ENCODE measurements at regions not wholly inside any gene's neighbourhood (a gene's known extent, or its start where the extent isn't known, plus 50 kb on each side); places are given as distances from the start of the nearest gene placed in this dataset.
A peak's percentile ranks its signal among the peaks of the same experiment; 100 is the strongest.
"Not testable (repeated sequence)": the region's sequence is repeated elsewhere in the genome, so short reads cannot be mapped to it uniquely, and the experiment has no call there.

DNA sequence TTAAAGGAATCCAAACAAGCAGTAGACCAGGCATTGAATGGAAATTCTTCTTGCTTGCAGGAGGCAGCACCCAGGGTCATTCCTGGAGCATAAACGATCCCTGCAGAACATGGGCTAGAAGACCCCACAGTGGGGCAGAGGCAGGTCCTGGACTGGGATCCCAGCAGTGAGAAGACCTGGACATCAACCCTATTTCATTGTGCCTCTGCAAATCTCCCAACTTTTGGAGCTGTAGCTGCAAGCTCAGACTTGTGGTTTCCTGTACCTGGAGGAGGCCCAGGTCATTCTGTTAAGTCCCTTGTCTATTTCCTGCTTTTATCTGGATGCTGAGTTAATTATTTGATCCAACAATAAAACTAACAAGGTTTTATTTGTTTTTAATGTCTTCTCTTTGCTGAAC, 61.7 kb downstream of the CALM1 start:
- no peaks in the 10 kb centered on the region for H3K36me3 Mint-ChIP-seq (ENCODE audit: low read depth)
- H3K4me1 Mint-ChIP-seq = peaks cover 22% of the 10 kb centered on the region
- no peak overlapping the region for H3K4me3 Mint-ChIP-seq
- no peaks in the 10 kb centered on the region for H3K9me3 Mint-ChIP-seq
- H3K27me3 Mint-ChIP-seq (ENCODE audit: low read depth) = no peaks in the 10 kb centered on the region
- no peak for DNase-seq (ENCODE audit: low read depth, low spot score)
- H3K27ac Mint-ChIP-seq (ENCODE audit: unreplicated experiment) = no peak overlapping the region
- TF ChIP-seq, protein P1, sequence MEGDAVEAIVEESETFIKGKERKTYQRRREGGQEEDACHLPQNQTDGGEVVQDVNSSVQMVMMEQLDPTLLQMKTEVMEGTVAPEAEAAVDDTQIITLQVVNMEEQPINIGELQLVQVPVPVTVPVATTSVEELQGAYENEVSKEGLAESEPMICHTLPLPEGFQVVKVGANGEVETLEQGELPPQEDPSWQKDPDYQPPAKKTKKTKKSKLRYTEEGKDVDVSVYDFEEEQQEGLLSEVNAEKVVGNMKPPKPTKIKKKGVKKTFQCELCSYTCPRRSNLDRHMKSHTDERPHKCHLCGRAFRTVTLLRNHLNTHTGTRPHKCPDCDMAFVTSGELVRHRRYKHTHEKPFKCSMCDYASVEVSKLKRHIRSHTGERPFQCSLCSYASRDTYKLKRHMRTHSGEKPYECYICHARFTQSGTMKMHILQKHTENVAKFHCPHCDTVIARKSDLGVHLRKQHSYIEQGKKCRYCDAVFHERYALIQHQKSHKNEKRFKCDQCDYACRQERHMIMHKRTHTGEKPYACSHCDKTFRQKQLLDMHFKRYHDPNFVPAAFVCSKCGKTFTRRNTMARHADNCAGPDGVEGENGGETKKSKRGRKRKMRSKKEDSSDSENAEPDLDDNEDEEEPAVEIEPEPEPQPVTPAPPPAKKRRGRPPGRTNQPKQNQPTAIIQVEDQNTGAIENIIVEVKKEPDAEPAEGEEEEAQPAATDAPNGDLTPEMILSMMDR (conservative IDR thresholded peaks at IDR 0.05) = no peak

DNA sequence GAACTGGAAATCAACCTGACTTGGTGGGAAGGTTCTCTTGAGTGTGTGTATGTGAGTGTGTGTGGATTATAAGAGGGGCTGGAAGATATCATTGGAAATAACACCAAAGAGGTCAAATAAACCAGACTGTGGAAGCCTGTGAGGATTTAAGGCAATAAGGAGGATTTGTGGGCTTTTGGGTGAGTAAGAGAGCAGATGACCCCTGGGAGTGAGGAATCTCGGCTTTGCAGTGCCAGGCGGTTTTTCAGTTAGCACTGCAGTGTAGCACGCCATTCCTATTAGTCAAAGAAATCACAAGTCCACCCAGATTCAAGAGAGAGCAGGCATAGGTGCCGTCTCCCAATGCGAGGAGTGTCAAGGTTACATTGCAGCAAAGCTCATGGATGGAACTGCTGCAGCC, 63.3 kb downstream of the CALM1 start:
- no peak overlapping the region for H3K27ac Mint-ChIP-seq (ENCODE audit: unreplicated experiment)
- TF ChIP-seq, protein P1 (conservative IDR thresholded peaks at IDR 0.05) = no peak
- peaks cover 3% of the 10 kb centered on the region for H3K27me3 Mint-ChIP-seq (ENCODE audit: low read depth)
- H3K4me3 Mint-ChIP-seq = no peak overlapping the region
- H3K4me1 Mint-ChIP-seq = peaks cover 12% of the 10 kb centered on the region
- no peaks in the 10 kb centered on the region for H3K36me3 Mint-ChIP-seq (ENCODE audit: low read depth)
- H3K9me3 Mint-ChIP-seq = no peaks in the 10 kb centered on the region
- no peak for DNase-seq (ENCODE audit: low read depth, low spot score)

- peaks cover 7% of the 10 kb centered on the region for H3K4me1 Mint-ChIP-seq
- H3K4me3 Mint-ChIP-seq = no peak overlapping the region
- H3K36me3 Mint-ChIP-seq (ENCODE audit: low read depth) = no peaks in the 10 kb centered on the region
- no peaks in the 10 kb centered on the region for H3K9me3 Mint-ChIP-seq
- peaks cover 3% of the 10 kb centered on the region for H3K27me3 Mint-ChIP-seq (ENCODE audit: low read depth)
- no peak for DNase-seq (ENCODE audit: low read depth, low spot score)
- no peak overlapping the region for H3K27ac Mint-ChIP-seq (ENCODE audit: unreplicated experiment)
- TF ChIP-seq, protein P1 (conservative IDR thresholded peaks at IDR 0.05) = no peak
Measured at GRCh38 chr14:90461425-90461824, 64.6 kb downstream of the CALM1 start.

- Mint-ChIP-seq H3K4me1 (no peaks in the 10 kb centered on the region), H3K9me3 (peaks cover 7% of the 10 kb centered on the region), H3K36me3 (ENCODE audit: low read depth) (peaks cover 2% of the 10 kb centered on the region), H3K27me3 (ENCODE audit: low read depth) (peaks cover 14% of the 10 kb centered on the region), H3K27ac (ENCODE audit: unreplicated experiment) (peak overlapping the region; percentile 37), H3K4me3 (no peak overlapping the region)
- DNase-seq (ENCODE audit: low read depth, low spot score) = no peak
- TF ChIP-seq, protein P1 (conservative IDR thresholded peaks at IDR 0.05) = no peak
Measured at GRCh38 chr14:90464481-90464880, 67.7 kb downstream of the CALM1 start.

DNA sequence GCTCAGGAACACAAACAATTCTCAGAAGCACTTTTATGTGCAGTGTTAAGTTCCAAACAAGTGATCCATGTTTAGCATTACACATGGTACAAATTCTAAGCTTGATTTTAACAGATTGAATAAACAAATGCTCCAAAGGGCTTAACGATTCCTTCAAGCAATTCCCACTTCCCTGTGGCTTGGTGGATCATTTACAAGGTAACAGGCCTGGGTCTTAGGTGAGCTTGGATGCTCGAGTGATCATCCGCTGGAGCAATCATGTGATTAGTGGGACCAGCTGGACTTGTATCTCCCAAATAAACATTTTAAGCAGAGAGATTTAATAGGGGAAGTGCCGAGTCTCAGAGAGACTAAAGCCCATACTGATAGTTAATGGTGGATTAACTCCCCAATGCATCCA, 70.7 kb downstream of the CALM1 start:
- H3K4me3 Mint-ChIP-seq = no peak overlapping the region
- TF ChIP-seq, protein P1 (conservative IDR thresholded peaks at IDR 0.05) = no peak
- H3K27ac Mint-ChIP-seq (ENCODE audit: unreplicated experiment) = no peak overlapping the region
- peaks cover 11% of the 10 kb centered on the region for H3K36me3 Mint-ChIP-seq (ENCODE audit: low read depth)
- no peak for DNase-seq (ENCODE audit: low read depth, low spot score)
- peaks cover 27% of the 10 kb centered on the region for H3K27me3 Mint-ChIP-seq (ENCODE audit: low read depth)
- no peaks in the 10 kb centered on the region for H3K4me1 Mint-ChIP-seq
- H3K9me3 Mint-ChIP-seq = peaks cover 17% of the 10 kb centered on the region

DNA sequence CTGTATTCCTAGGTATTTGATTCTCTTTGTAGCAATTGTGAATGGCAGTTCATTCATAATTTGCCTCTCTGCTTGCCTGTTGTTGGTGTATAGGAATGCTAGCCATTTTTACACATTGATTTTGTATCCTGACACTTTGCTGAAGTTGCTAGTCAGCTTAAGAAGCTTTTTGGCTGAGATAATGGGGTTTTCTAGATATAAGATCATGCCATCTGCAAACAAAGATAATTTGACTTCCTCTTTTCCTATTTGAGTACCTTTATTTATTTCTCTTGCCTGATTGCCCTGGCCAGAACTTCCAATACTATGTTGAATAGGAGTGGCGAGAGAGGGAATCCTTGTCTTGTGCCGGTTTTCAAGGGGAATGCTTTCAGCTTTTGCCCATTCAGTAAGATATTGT, 72.6 kb downstream of the CALM1 start:
- peaks cover 23% of the 10 kb centered on the region for H3K9me3 Mint-ChIP-seq
- H3K36me3 Mint-ChIP-seq (ENCODE audit: low read depth) = peaks cover 17% of the 10 kb centered on the region
- DNase-seq (ENCODE audit: low read depth, low spot score); H3K4me1 Mint-ChIP-seq; H3K4me3 Mint-ChIP-seq; H3K27ac Mint-ChIP-seq (ENCODE audit: unreplicated experiment): not testable (repeated sequence)
- H3K27me3 Mint-ChIP-seq (ENCODE audit: low read depth) = peaks cover 27% of the 10 kb centered on the region

Data from neural crest cell (in vitro differentiated cells).